C4-2B (cell line): ENCODE measurements at regions not wholly inside any gene's neighbourhood (a gene's known extent, or its start where the extent isn't known, plus 50 kb on each side); places are given as distances from the start of the nearest gene placed in this dataset.

Experiments used
- ZFX ChIP-seq: fragments of 450-650 bp; IDR thresholded peaks from 2 replicates; pipeline ENCODE4 v1.6.1; 2017
- TF ChIP-seq, protein P1 (sequence below): fragments of 450-650 bp; conservative IDR thresholded peaks from 2 replicates; pipeline ENCODE4 v1.5.1; 2017; ENCODE audit warnings: mild to moderate bottlenecking

DNA sequence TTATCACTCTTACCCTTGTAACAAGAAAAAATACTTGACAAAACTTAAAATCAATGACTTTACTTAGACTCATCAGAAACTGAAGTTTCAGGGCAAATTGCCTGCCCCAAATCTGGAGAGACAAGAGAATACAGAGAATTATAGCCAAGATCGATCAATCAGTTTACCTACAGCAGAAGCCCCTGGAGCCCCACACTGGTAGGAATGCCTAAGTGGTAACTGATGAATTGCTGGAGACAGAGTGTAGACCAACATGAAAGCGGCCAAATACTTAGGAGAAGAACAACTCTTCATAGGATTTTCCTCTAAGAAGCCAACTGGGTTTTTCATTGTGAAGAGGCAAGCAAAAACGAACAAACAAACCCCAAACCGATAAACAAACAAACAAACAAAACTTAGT, 1430.0 kb downstream of the EFNB2 start:
- TF ChIP-seq, protein P1, sequence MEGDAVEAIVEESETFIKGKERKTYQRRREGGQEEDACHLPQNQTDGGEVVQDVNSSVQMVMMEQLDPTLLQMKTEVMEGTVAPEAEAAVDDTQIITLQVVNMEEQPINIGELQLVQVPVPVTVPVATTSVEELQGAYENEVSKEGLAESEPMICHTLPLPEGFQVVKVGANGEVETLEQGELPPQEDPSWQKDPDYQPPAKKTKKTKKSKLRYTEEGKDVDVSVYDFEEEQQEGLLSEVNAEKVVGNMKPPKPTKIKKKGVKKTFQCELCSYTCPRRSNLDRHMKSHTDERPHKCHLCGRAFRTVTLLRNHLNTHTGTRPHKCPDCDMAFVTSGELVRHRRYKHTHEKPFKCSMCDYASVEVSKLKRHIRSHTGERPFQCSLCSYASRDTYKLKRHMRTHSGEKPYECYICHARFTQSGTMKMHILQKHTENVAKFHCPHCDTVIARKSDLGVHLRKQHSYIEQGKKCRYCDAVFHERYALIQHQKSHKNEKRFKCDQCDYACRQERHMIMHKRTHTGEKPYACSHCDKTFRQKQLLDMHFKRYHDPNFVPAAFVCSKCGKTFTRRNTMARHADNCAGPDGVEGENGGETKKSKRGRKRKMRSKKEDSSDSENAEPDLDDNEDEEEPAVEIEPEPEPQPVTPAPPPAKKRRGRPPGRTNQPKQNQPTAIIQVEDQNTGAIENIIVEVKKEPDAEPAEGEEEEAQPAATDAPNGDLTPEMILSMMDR: no peak
- no peak for TF ChIP-seq ZFX
